ENCODE measurements at regions not wholly inside any gene's neighbourhood (a gene's known extent, or its start where the extent isn't known, plus 50 kb on each side); places are given as distances from the start of the nearest gene placed in this dataset.

- Histone ChIP-seq H2AFZ (ENCODE audit: insufficient read depth, low read depth, low read length, poor library complexity, severe bottlenecking) (no peak overlapping the region), H3K4me1 (ENCODE audit: control insufficient read depth in 2 of 2, insufficient read depth in 2 of 2, low read length in 2 of 2) (no peaks in the 10 kb centered on the region), H3K79me2 (ENCODE audit: control insufficient read depth, insufficient read depth, low read length) (no peaks in the 10 kb centered on the region), H3K4me3 (ENCODE audit: control extremely low read depth in 1 of 5, extremely low read depth in 1 of 5, insufficient read depth in 1 of 5, low read depth in 2 of 5, low read length in 4 of 5) (no peak overlapping the region), H3K9ac (ENCODE audit: low read length) (no peak overlapping the region), H3K27ac (ENCODE audit: low read length in 2 of 2) (no peak overlapping the region), H3K9me3 (ENCODE audit: control extremely low read depth in 1 of 3, control insufficient read depth in 2 of 3, insufficient read depth in 1 of 3, low read length in 2 of 3) (peaks cover 0 to 3% (median 0%) of the 10 kb centered on the region in 3 donors), H3K36me3 (replicated peaks in 1 of 2; ENCODE audit: control extremely low read depth in 1 of 2, control insufficient read depth in 1 of 2, extremely low read depth in 1 of 2, insufficient read depth in 2 of 2, low read length in 1 of 2) (no peaks in the 10 kb centered on the region), H3K27me3 (replicated peaks in 1 of 4; ENCODE audit: control extremely low read depth in 1 of 4, control insufficient read depth in 3 of 4, insufficient read depth in 4 of 4, low read length in 3 of 4) (no peaks in the 10 kb centered on the region), H3K4me2 (replicated peaks; ENCODE audit: low read depth, low read length, poor library complexity, severe bottlenecking) (no peak overlapping the region), H4K20me1 (ENCODE audit: control insufficient read depth, insufficient read depth, low read length, poor library complexity, severe bottlenecking) (no peaks in the 10 kb centered on the region)
- TF ChIP-seq EZH2 (IDR thresholded peaks at IDR 0.05; ENCODE audit: borderline replicate concordance, insufficient read depth, low read depth, low read length, poor library complexity, severe bottlenecking) (no peak), CTCF (IDR thresholded peaks at IDR 0.05) (no peak)
- no peak overlapping the region for H3K4me3 Mint-ChIP-seq
- H3K4me1 Mint-ChIP-seq = no peaks in the 10 kb centered on the region
- DNase-seq (no peak), ATAC-seq (ENCODE audit: low read depth) (no peak)
- POLR2A ChIA-PET = no interaction called here
- CTCF ChIA-PET = interaction anchor here (1.7 kb wide), 1 partner anchor 252 kb away, joined by 4 read pairs; no protein-coding TSS in a partner anchor
- WGBS (ENCODE audit: insufficient coverage) = no CpG with 5 or more reads among the region's 3 CpGs
- H3K27me3 Mint-ChIP-seq = peaks cover 5% of the 10 kb centered on the region
- intact Hi-C loops (cut with micrococcal nuclease) = no loop called here
- H3K9me3 Mint-ChIP-seq (ENCODE audit: insufficient read depth) = no peaks in the 10 kb centered on the region
- no peak overlapping the region for H3K27ac Mint-ChIP-seq
Observed at GRCh38 chr6:137724018-137724403, 143.0 kb upstream of the TNFAIP3 start.

GRCh38 chr6:137724495-137725211 lies 142.4 kb upstream of the TNFAIP3 start:
- H3K9me3 Mint-ChIP-seq (ENCODE audit: insufficient read depth) = no peaks in the 10 kb centered on the region
- Histone ChIP-seq H2AFZ (ENCODE audit: insufficient read depth, low read depth, low read length, poor library complexity, severe bottlenecking) (no peak overlapping the region), H3K27me3 (replicated peaks in 1 of 4; ENCODE audit: control extremely low read depth in 1 of 4, control insufficient read depth in 3 of 4, insufficient read depth in 4 of 4, low read length in 3 of 4) (no peaks in the 10 kb centered on the region), H3K4me1 (ENCODE audit: control insufficient read depth in 2 of 2, insufficient read depth in 2 of 2, low read length in 2 of 2) (no peaks in the 10 kb centered on the region), H3K4me3 (ENCODE audit: control extremely low read depth in 1 of 5, extremely low read depth in 1 of 5, insufficient read depth in 1 of 5, low read depth in 2 of 5, low read length in 4 of 5) (no peak overlapping the region), H3K27ac (ENCODE audit: low read length in 2 of 2) (no peak overlapping the region), H4K20me1 (ENCODE audit: control insufficient read depth, insufficient read depth, low read length, poor library complexity, severe bottlenecking) (no peaks in the 10 kb centered on the region), H3K9me3 (ENCODE audit: control extremely low read depth in 1 of 3, control insufficient read depth in 2 of 3, insufficient read depth in 1 of 3, low read length in 2 of 3) (no peaks in the 10 kb centered on the region), H3K4me2 (replicated peaks; ENCODE audit: low read depth, low read length, poor library complexity, severe bottlenecking) (no peak overlapping the region), H3K9ac (ENCODE audit: low read length) (no peak overlapping the region), H3K79me2 (ENCODE audit: control insufficient read depth, insufficient read depth, low read length) (no peaks in the 10 kb centered on the region), H3K36me3 (replicated peaks in 1 of 2; ENCODE audit: control extremely low read depth in 1 of 2, control insufficient read depth in 1 of 2, extremely low read depth in 1 of 2, insufficient read depth in 2 of 2, low read length in 1 of 2) (no peaks in the 10 kb centered on the region)
- TF ChIP-seq EZH2 (IDR thresholded peaks at IDR 0.05; ENCODE audit: borderline replicate concordance, insufficient read depth, low read depth, low read length, poor library complexity, severe bottlenecking) = no peak
- TF ChIP-seq CTCF (IDR thresholded peaks at IDR 0.05) = no peak
- intact Hi-C loops (cut with micrococcal nuclease) = no loop called here
- DNase-seq (no peak), ATAC-seq (ENCODE audit: low read depth) (no peak)
- CTCF ChIA-PET = interaction anchor here (0.7 to 1.7 kb wide), 3 partner anchors 8 to 251 kb away, joined by 3 to 5 read pairs (median 4); no protein-coding TSS in a partner anchor
- no peak overlapping the region for H3K27ac Mint-ChIP-seq
- POLR2A ChIA-PET = no interaction called here
- 97% methylated on average over 6 of the region's 10 CpGs for WGBS (ENCODE audit: insufficient coverage)
- H3K4me3 Mint-ChIP-seq = no peak overlapping the region
- H3K27me3 Mint-ChIP-seq = peaks cover 5% of the 10 kb centered on the region
- no peaks in the 10 kb centered on the region for H3K4me1 Mint-ChIP-seq
